Liver (tissue), 3 donors: ENCODE measurements at regions not wholly inside any gene's neighbourhood (a gene's known extent, or its start where the extent isn't known, plus 50 kb on each side); places are given as distances from the start of the nearest gene placed in this dataset.

Source experiments
- ATF3 ChIP-seq: IDR thresholded peaks from 2 replicates; pipeline ENCODE4 v1.6.1; 2016; ENCODE audit warnings: antibody characterized with exemption
- EGR1 ChIP-seq, 2 donors: IDR thresholded peaks; 2 replicates each; pipeline ENCODE4 v1.6.1; 2016 to 2018; ENCODE audit warnings: antibody characterized with exemption in 2 of 2, low read depth in 2 of 2
- GABPA ChIP-seq, 2 donors: IDR thresholded peaks in 1 of 2; conservative IDR thresholded peaks in 1 of 2; 2 replicates each; pipeline ENCODE4 v1.6.1; 2016; ENCODE audit warnings: antibody characterized with exemption in 2 of 2, mild to moderate bottlenecking in 1 of 2, moderate library complexity in 1 of 2
- JUND ChIP-seq, 2 donors: IDR thresholded peaks; 2 replicates each; pipeline ENCODE4 v1.6.1; 2016; ENCODE audit warnings: antibody characterized with exemption in 2 of 2
- NR2F2 ChIP-seq: IDR thresholded peaks from 2 replicates; pipeline ENCODE4 v1.6.1; 2016; ENCODE audit warnings: antibody characterized with exemption
- RAD21 ChIP-seq, 2 donors: IDR thresholded peaks; 2 replicates each; pipeline ENCODE4 v1.6.1; 2016; ENCODE audit warnings: antibody characterized with exemption in 2 of 2, mild to moderate bottlenecking in 2 of 2
- REST ChIP-seq: IDR thresholded peaks from 2 replicates; pipeline ENCODE4 v1.6.1; 2016; ENCODE audit warnings: antibody characterized with exemption, mild to moderate bottlenecking
- RXRA ChIP-seq, 2 donors: IDR thresholded peaks; 2 replicates each; pipeline ENCODE4 v1.6.1; 2017 to 2018; ENCODE audit warnings: antibody characterized with exemption in 2 of 2, mild to moderate bottlenecking in 1 of 2
- SP1 ChIP-seq: IDR thresholded peaks from 2 replicates; pipeline ENCODE4 v1.6.1; 2018; ENCODE audit warnings: antibody characterized with exemption, mild to moderate bottlenecking
- TAF1 ChIP-seq: conservative IDR thresholded peaks from 2 replicates; pipeline ENCODE4 v1.6.1; 2016; ENCODE audit warnings: antibody characterized with exemption, mild to moderate bottlenecking
- YY1 ChIP-seq: IDR thresholded peaks from 2 replicates; pipeline ENCODE4 v1.6.1; 2016; ENCODE audit warnings: antibody characterized with exemption, mild to moderate bottlenecking
- ZBTB33 ChIP-seq: IDR thresholded peaks from 2 replicates; pipeline ENCODE4 v1.6.1; 2016; ENCODE audit warnings: antibody characterized with exemption
- TF ChIP-seq, protein P1 (sequence below): fragments of 150-350 bp; IDR thresholded peaks from 2 replicates; pipeline ENCODE4 v1.5.1; 2017; ENCODE audit warnings: improper control_type of control experiment, low read depth, low read length; ENCODE audit not compliant: missing input control
- TF ChIP-seq, protein P2 (sequence below): IDR thresholded peaks from 2 replicates; pipeline ENCODE4 v1.6.1; 2016; ENCODE audit warnings: antibody characterized with exemption
- donor health status: healthy.
- donor health status: healthy.

DNA sequence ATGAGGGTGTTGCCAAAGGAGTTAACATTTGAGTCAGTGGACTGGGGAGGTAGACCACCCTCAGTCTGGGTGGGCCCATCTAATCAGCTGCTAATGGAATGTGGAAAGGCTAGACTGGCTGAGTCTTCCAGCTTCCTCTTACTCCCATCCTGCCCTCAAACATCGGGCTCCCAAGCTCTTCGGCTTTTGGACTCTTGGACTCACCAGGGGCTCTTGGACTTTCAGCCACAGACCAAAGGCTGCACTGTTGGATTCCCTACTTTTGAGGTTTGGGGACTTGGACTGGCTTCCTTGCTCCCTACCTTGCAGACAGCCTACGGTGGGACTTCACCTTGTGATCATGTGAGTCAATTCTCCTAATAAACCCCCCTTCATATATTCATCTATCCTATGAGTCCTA is 276.6 kb upstream of the DIO3 start:
- TF ChIP-seq, protein P1, sequence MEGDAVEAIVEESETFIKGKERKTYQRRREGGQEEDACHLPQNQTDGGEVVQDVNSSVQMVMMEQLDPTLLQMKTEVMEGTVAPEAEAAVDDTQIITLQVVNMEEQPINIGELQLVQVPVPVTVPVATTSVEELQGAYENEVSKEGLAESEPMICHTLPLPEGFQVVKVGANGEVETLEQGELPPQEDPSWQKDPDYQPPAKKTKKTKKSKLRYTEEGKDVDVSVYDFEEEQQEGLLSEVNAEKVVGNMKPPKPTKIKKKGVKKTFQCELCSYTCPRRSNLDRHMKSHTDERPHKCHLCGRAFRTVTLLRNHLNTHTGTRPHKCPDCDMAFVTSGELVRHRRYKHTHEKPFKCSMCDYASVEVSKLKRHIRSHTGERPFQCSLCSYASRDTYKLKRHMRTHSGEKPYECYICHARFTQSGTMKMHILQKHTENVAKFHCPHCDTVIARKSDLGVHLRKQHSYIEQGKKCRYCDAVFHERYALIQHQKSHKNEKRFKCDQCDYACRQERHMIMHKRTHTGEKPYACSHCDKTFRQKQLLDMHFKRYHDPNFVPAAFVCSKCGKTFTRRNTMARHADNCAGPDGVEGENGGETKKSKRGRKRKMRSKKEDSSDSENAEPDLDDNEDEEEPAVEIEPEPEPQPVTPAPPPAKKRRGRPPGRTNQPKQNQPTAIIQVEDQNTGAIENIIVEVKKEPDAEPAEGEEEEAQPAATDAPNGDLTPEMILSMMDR: no peak
- TF ChIP-seq, protein P2, sequence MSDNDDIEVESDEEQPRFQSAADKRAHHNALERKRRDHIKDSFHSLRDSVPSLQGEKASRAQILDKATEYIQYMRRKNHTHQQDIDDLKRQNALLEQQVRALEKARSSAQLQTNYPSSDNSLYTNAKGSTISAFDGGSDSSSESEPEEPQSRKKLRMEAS: no peak
- no peak for TF ChIP-seq RAD21 (IDR thresholded peaks at IDR 0.05)
- no peak for TF ChIP-seq GABPA (IDR thresholded peaks at IDR 0.05 in 1 of 2, conservative IDR thresholded peaks at IDR 0.05 in 1 of 2)
- no peak for TF ChIP-seq REST
- TF ChIP-seq JUND (IDR thresholded peaks at IDR 0.05): no peak
- no peak for TF ChIP-seq TAF1
- no peak for TF ChIP-seq EGR1 (IDR thresholded peaks at IDR 0.05; ENCODE audit: low read depth in 2 of 2)
- no peak for TF ChIP-seq YY1
- no peak for TF ChIP-seq ATF3
- no peak for TF ChIP-seq RXRA (IDR thresholded peaks at IDR 0.05)
- no peak for TF ChIP-seq SP1
- no peak for TF ChIP-seq NR2F2
- TF ChIP-seq ZBTB33: no peak
